ENCODE measurements at regions not wholly inside any gene's neighbourhood (a gene's known extent, or its start where the extent isn't known, plus 50 kb on each side); places are given as distances from the start of the nearest gene placed in this dataset.

DNA sequence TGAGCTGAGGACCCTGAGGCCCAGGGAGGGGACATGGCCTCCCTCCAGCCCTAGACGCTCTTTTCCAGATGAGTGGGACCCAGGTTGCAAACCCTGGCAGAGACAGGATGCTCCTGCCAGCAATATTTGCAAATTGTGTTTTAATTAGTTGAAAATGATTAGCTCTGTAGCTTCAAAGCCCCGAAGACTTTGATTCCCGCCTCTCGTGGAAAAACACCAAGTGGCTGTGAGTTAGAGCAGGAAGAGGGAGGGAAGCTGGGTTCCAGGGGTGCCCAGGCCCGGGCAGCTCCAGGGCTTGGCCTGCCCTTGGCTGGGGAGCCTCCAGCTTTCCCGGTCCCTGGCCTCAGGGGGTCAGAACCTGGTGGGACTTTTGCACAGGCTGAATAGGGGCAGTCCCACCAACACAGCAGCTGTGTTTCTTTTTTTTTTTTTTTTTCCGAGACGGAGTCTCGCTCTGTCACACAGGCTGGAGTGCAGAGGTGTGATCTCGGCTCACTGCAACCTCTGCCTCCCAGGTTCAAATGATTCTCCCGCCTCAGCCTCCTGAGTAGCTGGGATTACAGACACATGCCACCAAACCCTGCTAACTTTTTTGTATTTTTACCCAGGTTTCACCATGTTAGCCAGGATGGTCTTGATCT lies 101.6 kb upstream of the RTL6 start:
- no peak for DNase-seq (ENCODE audit: low spot score)
- no peaks in the 10 kb centered on the region for H3K9me3 Mint-ChIP-seq
- H3K4me1 Mint-ChIP-seq: peaks cover 13% of the 10 kb centered on the region
- peaks cover 2% of the 10 kb centered on the region for H3K27me3 Mint-ChIP-seq (ENCODE audit: low read depth)
- no peak overlapping the region for H3K27ac Mint-ChIP-seq
- TF ChIP-seq TEAD4 (CRISPR knock-in tag; IDR thresholded peaks at IDR 0.05) (no peak), MXD4 (CRISPR knock-in tag; IDR thresholded peaks at IDR 0.05; ENCODE audit: borderline replicate concordance) (no peak), FOXP1 (CRISPR knock-in tag; IDR thresholded peaks at IDR 0.05; ENCODE audit: borderline replicate concordance) (no peak), NR3C1 (CRISPR knock-in tag; conservative IDR thresholded peaks at IDR 0.05; ENCODE audit: low read depth) (no peak), PRRX2 (CRISPR knock-in tag; IDR thresholded peaks at IDR 0.05) (no peak), ZNF416 (CRISPR knock-in tag; IDR thresholded peaks at IDR 0.05) (no peak), RORB (CRISPR knock-in tag; IDR thresholded peaks at IDR 0.05) (no peak), TEAD1 (CRISPR knock-in tag; IDR thresholded peaks at IDR 0.05) (no peak), ZNF232 (CRISPR knock-in tag; IDR thresholded peaks at IDR 0.05) (no peak), MYBL2 (CRISPR knock-in tag; IDR thresholded peaks at IDR 0.05) (no peak)
- TF ChIP-seq, protein P1, sequence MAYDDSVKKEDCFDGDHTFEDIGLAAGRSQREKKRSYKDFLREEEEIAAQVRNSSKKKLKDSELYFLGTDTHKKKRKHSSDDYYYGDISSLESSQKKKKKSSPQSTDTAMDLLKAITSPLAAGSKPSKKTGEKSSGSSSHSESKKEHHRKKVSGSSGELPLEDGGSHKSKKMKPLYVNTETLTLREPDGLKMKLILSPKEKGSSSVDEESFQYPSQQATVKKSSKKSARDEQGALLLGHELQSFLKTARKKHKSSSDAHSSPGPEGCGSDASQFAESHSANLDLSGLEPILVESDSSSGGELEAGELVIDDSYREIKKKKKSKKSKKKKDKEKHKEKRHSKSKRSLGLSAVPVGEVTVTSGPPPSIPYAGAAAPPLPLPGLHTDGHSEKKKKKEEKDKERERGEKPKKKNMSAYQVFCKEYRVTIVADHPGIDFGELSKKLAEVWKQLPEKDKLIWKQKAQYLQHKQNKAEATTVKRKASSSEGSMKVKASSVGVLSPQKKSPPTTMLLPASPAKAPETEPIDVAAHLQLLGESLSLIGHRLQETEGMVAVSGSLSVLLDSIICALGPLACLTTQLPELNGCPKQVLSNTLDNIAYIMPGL (CRISPR knock-in tag; IDR thresholded peaks at IDR 0.05): no peak
- TF ChIP-seq, protein P2, sequence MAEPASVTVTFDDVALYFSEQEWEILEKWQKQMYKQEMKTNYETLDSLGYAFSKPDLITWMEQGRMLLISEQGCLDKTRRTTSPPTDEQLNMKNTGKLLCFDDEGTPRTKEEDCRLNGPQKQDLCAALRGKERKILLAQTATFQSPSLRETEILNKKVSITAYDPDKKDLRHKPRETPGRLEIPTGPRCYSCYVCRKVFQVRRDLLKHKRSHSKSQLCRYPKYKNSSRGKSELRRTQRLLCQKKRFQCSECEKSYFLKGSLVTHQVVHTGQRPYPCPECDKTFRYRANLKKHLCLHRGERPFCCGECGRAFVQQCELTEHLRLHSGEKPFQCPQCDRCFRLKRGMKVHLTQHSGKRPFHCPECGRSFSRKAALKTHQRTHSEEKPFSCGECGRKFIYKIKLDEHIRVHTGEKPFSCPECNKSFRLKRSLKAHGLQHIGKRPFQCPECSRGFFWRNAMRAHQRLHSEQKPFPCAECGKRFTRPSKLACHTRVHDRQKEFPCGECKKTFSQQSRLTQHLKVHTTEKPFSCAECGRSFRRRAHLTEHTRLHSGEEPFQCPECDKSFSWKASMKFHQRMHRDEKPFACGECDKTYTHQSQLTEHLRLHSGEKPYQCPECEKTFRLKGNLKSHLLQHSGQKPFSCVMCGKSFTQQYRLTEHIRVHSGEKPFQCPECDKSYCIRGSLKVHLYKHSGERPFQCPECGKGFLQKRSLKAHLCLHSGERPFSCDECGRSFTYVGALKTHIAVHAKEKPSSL (CRISPR knock-in tag; conservative IDR thresholded peaks at IDR 0.05): no peak
- TF ChIP-seq, protein P3, sequence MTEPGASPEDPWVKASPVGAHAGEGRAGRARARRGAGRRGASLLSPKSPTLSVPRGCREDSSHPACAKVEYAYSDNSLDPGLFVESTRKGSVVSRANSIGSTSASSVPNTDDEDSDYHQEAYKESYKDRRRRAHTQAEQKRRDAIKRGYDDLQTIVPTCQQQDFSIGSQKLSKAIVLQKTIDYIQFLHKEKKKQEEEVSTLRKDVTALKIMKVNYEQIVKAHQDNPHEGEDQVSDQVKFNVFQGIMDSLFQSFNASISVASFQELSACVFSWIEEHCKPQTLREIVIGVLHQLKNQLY (CRISPR knock-in tag; IDR thresholded peaks at IDR 0.05): no peak
- TF ChIP-seq, protein P4, sequence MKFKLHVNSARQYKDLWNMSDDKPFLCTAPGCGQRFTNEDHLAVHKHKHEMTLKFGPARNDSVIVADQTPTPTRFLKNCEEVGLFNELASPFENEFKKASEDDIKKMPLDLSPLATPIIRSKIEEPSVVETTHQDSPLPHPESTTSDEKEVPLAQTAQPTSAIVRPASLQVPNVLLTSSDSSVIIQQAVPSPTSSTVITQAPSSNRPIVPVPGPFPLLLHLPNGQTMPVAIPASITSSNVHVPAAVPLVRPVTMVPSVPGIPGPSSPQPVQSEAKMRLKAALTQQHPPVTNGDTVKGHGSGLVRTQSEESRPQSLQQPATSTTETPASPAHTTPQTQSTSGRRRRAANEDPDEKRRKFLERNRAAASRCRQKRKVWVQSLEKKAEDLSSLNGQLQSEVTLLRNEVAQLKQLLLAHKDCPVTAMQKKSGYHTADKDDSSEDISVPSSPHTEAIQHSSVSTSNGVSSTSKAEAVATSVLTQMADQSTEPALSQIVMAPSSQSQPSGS (CRISPR knock-in tag; IDR thresholded peaks at IDR 0.05; ENCODE audit: borderline replicate concordance, low read depth): no peak
- TF ChIP-seq, protein P5, sequence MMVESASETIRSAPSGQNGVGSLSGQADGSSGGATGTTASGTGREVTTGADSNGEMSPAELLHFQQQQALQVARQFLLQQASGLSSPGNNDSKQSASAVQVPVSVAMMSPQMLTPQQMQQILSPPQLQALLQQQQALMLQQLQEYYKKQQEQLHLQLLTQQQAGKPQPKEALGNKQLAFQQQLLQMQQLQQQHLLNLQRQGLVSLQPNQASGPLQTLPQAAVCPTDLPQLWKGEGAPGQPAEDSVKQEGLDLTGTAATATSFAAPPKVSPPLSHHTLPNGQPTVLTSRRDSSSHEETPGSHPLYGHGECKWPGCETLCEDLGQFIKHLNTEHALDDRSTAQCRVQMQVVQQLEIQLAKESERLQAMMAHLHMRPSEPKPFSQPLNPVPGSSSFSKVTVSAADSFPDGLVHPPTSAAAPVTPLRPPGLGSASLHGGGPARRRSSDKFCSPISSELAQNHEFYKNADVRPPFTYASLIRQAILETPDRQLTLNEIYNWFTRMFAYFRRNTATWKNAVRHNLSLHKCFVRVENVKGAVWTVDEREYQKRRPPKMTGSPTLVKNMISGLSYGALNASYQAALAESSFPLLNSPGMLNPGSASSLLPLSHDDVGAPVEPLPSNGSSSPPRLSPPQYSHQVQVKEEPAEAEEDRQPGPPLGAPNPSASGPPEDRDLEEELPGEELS (CRISPR knock-in tag; IDR thresholded peaks at IDR 0.05): no peak
- TF ChIP-seq, protein P6, sequence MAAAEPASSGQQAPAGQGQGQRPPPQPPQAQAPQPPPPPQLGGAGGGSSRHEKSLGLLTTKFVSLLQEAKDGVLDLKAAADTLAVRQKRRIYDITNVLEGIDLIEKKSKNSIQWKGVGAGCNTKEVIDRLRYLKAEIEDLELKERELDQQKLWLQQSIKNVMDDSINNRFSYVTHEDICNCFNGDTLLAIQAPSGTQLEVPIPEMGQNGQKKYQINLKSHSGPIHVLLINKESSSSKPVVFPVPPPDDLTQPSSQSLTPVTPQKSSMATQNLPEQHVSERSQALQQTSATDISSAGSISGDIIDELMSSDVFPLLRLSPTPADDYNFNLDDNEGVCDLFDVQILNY (CRISPR knock-in tag; IDR thresholded peaks at IDR 0.05): no peak
- TF ChIP-seq, protein P7, sequence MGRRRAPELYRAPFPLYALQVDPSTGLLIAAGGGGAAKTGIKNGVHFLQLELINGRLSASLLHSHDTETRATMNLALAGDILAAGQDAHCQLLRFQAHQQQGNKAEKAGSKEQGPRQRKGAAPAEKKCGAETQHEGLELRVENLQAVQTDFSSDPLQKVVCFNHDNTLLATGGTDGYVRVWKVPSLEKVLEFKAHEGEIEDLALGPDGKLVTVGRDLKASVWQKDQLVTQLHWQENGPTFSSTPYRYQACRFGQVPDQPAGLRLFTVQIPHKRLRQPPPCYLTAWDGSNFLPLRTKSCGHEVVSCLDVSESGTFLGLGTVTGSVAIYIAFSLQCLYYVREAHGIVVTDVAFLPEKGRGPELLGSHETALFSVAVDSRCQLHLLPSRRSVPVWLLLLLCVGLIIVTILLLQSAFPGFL (CRISPR knock-in tag; IDR thresholded peaks at IDR 0.05; ENCODE audit: borderline replicate concordance): no peak
- TF ChIP-seq, protein P8, sequence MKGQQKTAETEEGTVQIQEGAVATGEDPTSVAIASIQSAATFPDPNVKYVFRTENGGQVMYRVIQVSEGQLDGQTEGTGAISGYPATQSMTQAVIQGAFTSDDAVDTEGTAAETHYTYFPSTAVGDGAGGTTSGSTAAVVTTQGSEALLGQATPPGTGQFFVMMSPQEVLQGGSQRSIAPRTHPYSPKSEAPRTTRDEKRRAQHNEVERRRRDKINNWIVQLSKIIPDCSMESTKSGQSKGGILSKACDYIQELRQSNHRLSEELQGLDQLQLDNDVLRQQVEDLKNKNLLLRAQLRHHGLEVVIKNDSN (CRISPR knock-in tag; IDR thresholded peaks at IDR 0.05): no peak
- TF ChIP-seq, protein P9, sequence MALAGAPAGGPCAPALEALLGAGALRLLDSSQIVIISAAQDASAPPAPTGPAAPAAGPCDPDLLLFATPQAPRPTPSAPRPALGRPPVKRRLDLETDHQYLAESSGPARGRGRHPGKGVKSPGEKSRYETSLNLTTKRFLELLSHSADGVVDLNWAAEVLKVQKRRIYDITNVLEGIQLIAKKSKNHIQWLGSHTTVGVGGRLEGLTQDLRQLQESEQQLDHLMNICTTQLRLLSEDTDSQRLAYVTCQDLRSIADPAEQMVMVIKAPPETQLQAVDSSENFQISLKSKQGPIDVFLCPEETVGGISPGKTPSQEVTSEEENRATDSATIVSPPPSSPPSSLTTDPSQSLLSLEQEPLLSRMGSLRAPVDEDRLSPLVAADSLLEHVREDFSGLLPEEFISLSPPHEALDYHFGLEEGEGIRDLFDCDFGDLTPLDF (CRISPR knock-in tag; IDR thresholded peaks at IDR 0.05): no peak
- POLR2A ChIA-PET: interaction anchor here (0.6 to 0.7 kb wide), 2 partner anchors 150 to 1585 kb away, joined by 6 to 9 read pairs; partner anchors contain the start of gene PACSIN2
- CTCF ChIA-PET: interaction anchor here (0.9 kb wide), 1 partner anchor 26 kb away, joined by 3 read pairs; no protein-coding TSS in a partner anchor
- no peak overlapping the region for H3K4me3 Mint-ChIP-seq
- no peak for ATAC-seq
- no peaks in the 10 kb centered on the region for H3K36me3 Mint-ChIP-seq

All from WTC11 (cell line).